Fibroblast of skin of right quadriceps (primary cell): ENCODE measurements at regions not wholly inside any gene's neighbourhood (a gene's known extent, or its start where the extent isn't known, plus 50 kb on each side); places are given as distances from the start of the nearest gene placed in this dataset.
"Not testable (repeated sequence)": the region's sequence is repeated elsewhere in the genome, so short reads cannot be mapped to it uniquely, and the experiment has no call there.

Experiments used
- DNase-seq: peaks from one replicate; pipeline ENCODE4 v3.0.0-alpha.2; 2013

GRCh38 chr22:41023299-41023623 lies 69.1 kb upstream of the EP300 start:
- no peak for DNase-seq

GRCh38 chr22:41028841-41029240 lies 63.6 kb upstream of the EP300 start:
- DNase-seq: peak; percentile 78

GRCh38 chr22:41030891-41031290 lies 61.5 kb upstream of the EP300 start:
- DNase-seq: no peak

- no peak for DNase-seq
Observed at GRCh38 chr22:41034706-41035105, 57.7 kb upstream of the EP300 start.

- DNase-seq: no peak
Observed at GRCh38 chr22:41036924-41037323, 55.5 kb upstream of the EP300 start.

GRCh38 chr22:41038732-41039131 lies 53.7 kb upstream of the EP300 start:
- no peak for DNase-seq

GRCh38 chr22:41039641-41040040 lies 52.8 kb upstream of the EP300 start:
- not testable (repeated sequence) for DNase-seq

GRCh38 chr22:41040483-41040882 lies 51.9 kb upstream of the EP300 start:
- no peak for DNase-seq

GRCh38 chr22:41041532-41041931 lies 50.9 kb upstream of the EP300 start:
- no peak for DNase-seq
